H1 (cell line): ENCODE measurements at regions not wholly inside any gene's neighbourhood (a gene's known extent, or its start where the extent isn't known, plus 50 kb on each side); places are given as distances from the start of the nearest gene placed in this dataset.

ENCODE experiments used
- CTCF ChIA-PET: fragments of 300-600 bp; sonication (Branson Sonifier 250); formaldehyde crosslinking; loops from one replicate; lab custom pipeline; 2021; ENCODE audit not compliant: partially characterized antibody; lab: Charles Lee
- POLR2A ChIA-PET: fragments of 300-600 bp; sonication (Branson Sonifier 250); formaldehyde crosslinking; loops from one replicate; lab custom pipeline; 2021; ENCODE audit warnings: inconsistent platforms; ENCODE audit not compliant: partially characterized antibody; lab: Charles Lee
- DNase-seq, 2 experiments: peaks; one replicate each; pipeline versions ENCODE4 v3.0.0 to v3.0.0-alpha.2; 2010 to 2022; ENCODE audit warnings: low spot score in 2 of 2, low read depth in 1 of 2, mixed read lengths in 1 of 2
- FAIRE-seq: peaks from 2 replicates; lab custom pipeline; 2011; peaks lifted over from hg19 to GRCh38; lab: Jason Lieb, UNC
- H2AFZ ChIP-seq: 2 replicates; pipeline ENCODE4 v1.8.1; 2012; ENCODE audit warnings: low read length, inconsistent platforms
- H2AK5ac ChIP-seq: 2 replicates; pipeline ENCODE4 v1.6.1; 2013; ENCODE audit warnings: low read depth, low read length
- H2BK120ac ChIP-seq: replicated peaks from 2 replicates; pipeline ENCODE3; 2013; ENCODE audit warnings: low read depth, low read length, inconsistent platforms
- H2BK12ac ChIP-seq: 2 replicates; pipeline ENCODE4 v1.6.1; 2013; ENCODE audit warnings: low read depth, low read length
- H2BK15ac ChIP-seq: 2 replicates; pipeline ENCODE4 v1.6.1; 2013; ENCODE audit warnings: low read length
- H2BK20ac ChIP-seq: 2 replicates; pipeline ENCODE4 v1.6.1; 2013; ENCODE audit warnings: low read length
- H2BK5ac ChIP-seq: 2 replicates; pipeline ENCODE4 v1.6.1; 2013; ENCODE audit warnings: low read depth, low read length
- H3K14ac ChIP-seq: 2 replicates; pipeline ENCODE4 v1.6.1; 2013; ENCODE audit warnings: inconsistent platforms; ENCODE audit not compliant: insufficient read length
- H3K18ac ChIP-seq: 2 replicates; pipeline ENCODE4 v1.6.1; 2013; ENCODE audit warnings: low read length; ENCODE audit errors: extremely low read depth
- H3K23ac ChIP-seq: 2 replicates; pipeline ENCODE4 v1.6.1; 2013; ENCODE audit warnings: inconsistent platforms; ENCODE audit not compliant: insufficient read length
- H3K23me2 ChIP-seq: 2 replicates; pipeline ENCODE4 v1.6.1; 2013; ENCODE audit warnings: low read depth, low read length
- H3K27ac ChIP-seq: 2 replicates; pipeline ENCODE4 v1.6.1; 2011; ENCODE audit warnings: low read depth, low read length, inconsistent platforms
- H3K27me3 ChIP-seq, 4 experiments: replicated peaks in 1 of 4; 1 replicate in 1 of 4; 2 replicates in 3 of 4; pipeline versions ENCODE4 v1.6.1 to v1.8.1; 2011 to 2013; ENCODE audit warnings: low read length in 3 of 4, mild to moderate bottlenecking in 3 of 4, inconsistent platforms in 2 of 4, mixed read lengths in 2 of 4, moderate library complexity in 1 of 4; ENCODE audit not compliant: control insufficient read depth in 3 of 4, insufficient read depth in 3 of 4; ENCODE audit errors: extremely low read depth in 1 of 4
- H3K36me3 ChIP-seq, 4 experiments: 2 replicates each; pipeline versions ENCODE4 v1.6.1 to v1.8.1; 2011 to 2013; ENCODE audit warnings: mild to moderate bottlenecking in 4 of 4, low read length in 3 of 4, moderate library complexity in 2 of 4, control low read depth in 1 of 4, inconsistent platforms in 1 of 4; ENCODE audit not compliant: insufficient read depth in 4 of 4, control insufficient read depth in 2 of 4
- H3K4ac ChIP-seq: replicated peaks from 2 replicates; pipeline ENCODE3; 2013; ENCODE audit warnings: low read length, low read depth, mixed read lengths, inconsistent platforms; ENCODE audit not compliant: insufficient read length
- H3K4me1 ChIP-seq, 4 experiments: replicated peaks in 1 of 4; 1 replicate in 1 of 4; 2 replicates in 3 of 4; pipeline versions ENCODE4 v1.6.1 to v1.8.1; 2011 to 2013; ENCODE audit warnings: low read length in 3 of 4, inconsistent platforms in 2 of 4, mixed read lengths in 1 of 4; ENCODE audit not compliant: insufficient read depth in 4 of 4, control insufficient read depth in 3 of 4
- H3K4me2 ChIP-seq, 2 experiments: 2 replicates each; pipeline versions ENCODE4 v1.6.1 to v1.8.1; 2011 to 2013; ENCODE audit warnings: low read depth in 2 of 2, low read length in 2 of 2, control low read depth in 1 of 2, inconsistent platforms in 1 of 2, mild to moderate bottlenecking in 1 of 2; ENCODE audit not compliant: insufficient read depth in 1 of 2
- H3K4me3 ChIP-seq, 4 experiments: fragments of 200-600, 300-600 bp in 1 of 4; sonication (generic), shearing (Covaris generic), sonication (Bioruptor Twin) in 1 of 4; 2 replicates each; pipeline versions ENCODE4 v1.5.1 to v1.8.1; 2011 to 2016; ENCODE audit warnings: low read length in 4 of 4, low read depth in 3 of 4, control low read depth in 2 of 4, inconsistent platforms in 2 of 4, mild to moderate bottlenecking in 2 of 4, mixed read lengths in 1 of 4, moderate library complexity in 1 of 4; ENCODE audit not compliant: insufficient read depth in 2 of 4; ENCODE audit errors: extremely low read depth in 1 of 4
- H3K56ac ChIP-seq: replicated peaks from 2 replicates; pipeline ENCODE3; 2013; ENCODE audit warnings: low read depth, mild to moderate bottlenecking, mixed read lengths, low read length, inconsistent platforms; ENCODE audit not compliant: insufficient read length
- H3K79me1 ChIP-seq: 2 replicates; pipeline ENCODE4 v1.6.1; 2013; ENCODE audit warnings: low read depth, low read length, control low read depth
- H3K79me2 ChIP-seq, 2 experiments: 2 replicates each; pipeline versions ENCODE4 v1.6.1 to v1.8.1; 2012 to 2013; ENCODE audit warnings: low read length in 2 of 2, mild to moderate bottlenecking in 2 of 2, inconsistent platforms in 1 of 2; ENCODE audit not compliant: insufficient read depth in 2 of 2, control insufficient read depth in 1 of 2
- H3K9ac ChIP-seq, 4 experiments: replicated peaks in 1 of 4; 1 replicate in 1 of 4; 2 replicates in 3 of 4; pipeline versions ENCODE4 v1.6.1 to v1.8.1; 2011 to 2013; ENCODE audit warnings: low read depth in 3 of 4, low read length in 3 of 4, control low read depth in 2 of 4, mild to moderate bottlenecking in 2 of 4, moderate library complexity in 2 of 4, inconsistent platforms in 1 of 4; ENCODE audit errors: extremely low read depth in 1 of 4
- H3K9me3 ChIP-seq, 2 experiments: 2 replicates each; pipeline versions ENCODE4 v1.6.1 to v1.8.1; 2012 to 2013; ENCODE audit warnings: mild to moderate bottlenecking in 2 of 2, moderate library complexity in 2 of 2, control low read depth in 1 of 2, inconsistent platforms in 1 of 2, low read depth in 1 of 2, low read length in 1 of 2, mixed read lengths in 1 of 2; ENCODE audit not compliant: insufficient read depth in 2 of 2
- H4K20me1 ChIP-seq, 2 experiments: replicated peaks in 1 of 2; 2 replicates each; pipeline versions ENCODE3 to v1.8.1; 2011 to 2013; ENCODE audit warnings: inconsistent platforms in 2 of 2, low read length in 2 of 2, mild to moderate bottlenecking in 1 of 2; ENCODE audit not compliant: insufficient read depth in 2 of 2, control insufficient read depth in 1 of 2
- H4K5ac ChIP-seq: 2 replicates; pipeline ENCODE4 v1.6.1; 2013; ENCODE audit warnings: low read length, low read depth, mixed read lengths, inconsistent platforms; ENCODE audit not compliant: insufficient read length
- H4K8ac ChIP-seq: 2 replicates; pipeline ENCODE4 v1.8.0; 2013; ENCODE audit warnings: mild to moderate bottlenecking, moderate library complexity, low read length, inconsistent platforms; ENCODE audit not compliant: insufficient read depth; ENCODE audit errors: extremely low read depth
- H4K91ac ChIP-seq: replicated peaks from 2 replicates; pipeline ENCODE3; 2013; ENCODE audit warnings: low read length, mixed read lengths, inconsistent platforms; ENCODE audit not compliant: insufficient read length
- GTF2F1 ChIP-seq: IDR thresholded peaks from 2 replicates; pipeline ENCODE4 v1.6.1; 2012; ENCODE audit warnings: low read depth, low read length, improper control_type of control experiment, borderline replicate concordance
- NRF1 ChIP-seq: IDR thresholded peaks from 2 replicates; pipeline ENCODE4 v1.6.1; 2011; ENCODE audit warnings: mild to moderate bottlenecking, low read depth, low read length, improper control_type of control experiment
- SP4 ChIP-seq: IDR thresholded peaks from 2 replicates; pipeline ENCODE4 v1.6.1; 2012; ENCODE audit warnings: low read length, inconsistent platforms
- SUZ12 ChIP-seq: fragments of 200-600 bp; sonication (generic); IDR thresholded peaks from 2 replicates; pipeline ENCODE4 v1.6.1; 2012; ENCODE audit warnings: mild to moderate bottlenecking, inconsistent platforms, low read length, moderate library complexity, mixed read lengths

- no peak for TF ChIP-seq SUZ12
Measured at GRCh38 chr6:8588176-8588575, 152.8 kb upstream of the SLC35B3 start (continued).

- H4K5ac ChIP-seq: no peak overlapping the region
- no peak overlapping the region for H3K23ac ChIP-seq
- no peaks in the 10 kb centered on the region for H3K79me2 ChIP-seq
- no peaks in the 10 kb centered on the region for H3K4me1 ChIP-seq
- no peaks in the 10 kb centered on the region for H3K9me3 ChIP-seq
- ChIA-PET POLR2A (no interaction called here), CTCF (no interaction called here)
- no peak overlapping the region for H2BK5ac ChIP-seq
- no peak overlapping the region for H2BK120ac ChIP-seq
- H3K9ac ChIP-seq: no peak overlapping the region
- no peak overlapping the region for H2AK5ac ChIP-seq
- no peak overlapping the region for H3K4me3 ChIP-seq
- H3K27ac ChIP-seq: no peak overlapping the region
- no peaks in the 10 kb centered on the region for H3K27me3 ChIP-seq
- H2BK12ac ChIP-seq: no peak overlapping the region
- no peak for FAIRE-seq
- no peak overlapping the region for H3K4ac ChIP-seq
- no peaks in the 10 kb centered on the region; the same call in 1 of the 2 replicates for H3K23me2 ChIP-seq
- no peak overlapping the region for H3K4me2 ChIP-seq
- H2AFZ ChIP-seq: no peak overlapping the region
- no peak for DNase-seq
- H4K8ac ChIP-seq: no peak overlapping the region
- no peak overlapping the region for H3K18ac ChIP-seq
- no peak overlapping the region for H2BK20ac ChIP-seq
- H3K36me3 ChIP-seq: no peaks in the 10 kb centered on the region
- H3K56ac ChIP-seq: no peak overlapping the region
- H3K14ac ChIP-seq: no peak overlapping the region
- H2BK15ac ChIP-seq: no peak overlapping the region
- H3K79me1 ChIP-seq: no peaks in the 10 kb centered on the region
- no peaks in the 10 kb centered on the region for H4K20me1 ChIP-seq
- no peak overlapping the region for H4K91ac ChIP-seq
- TF ChIP-seq SP4 (no peak), GTF2F1 (no peak), NRF1 (no peak)
Measured at GRCh38 chr6:8583291-8583690, 147.9 kb upstream of the SLC35B3 start.
